H9 (cell line): ENCODE measurements at regions not wholly inside any gene's neighbourhood (a gene's known extent, or its start where the extent isn't known, plus 50 kb on each side); places are given as distances from the start of the nearest gene placed in this dataset.

Experiments
- DNase-seq: peaks from one replicate; pipeline ENCODE4 v3.0.0-alpha.2; 2017
- H2AFZ ChIP-seq: one replicate; pipeline ENCODE4 v1.6.1; 2013; ENCODE audit warnings: mild to moderate bottlenecking, low read length, control low read depth, moderate library complexity
- H2AK5ac ChIP-seq: 2 replicates; pipeline ENCODE4 v1.6.1; 2013; ENCODE audit warnings: low read length, control low read depth, mixed read lengths; ENCODE audit not compliant: insufficient read length
- H2BK120ac ChIP-seq: one replicate; pipeline ENCODE4 v1.6.1; 2013; ENCODE audit warnings: low read depth, mild to moderate bottlenecking, low read length, control low read depth, inconsistent platforms; ENCODE audit not compliant: poor library complexity, severe bottlenecking
- H2BK12ac ChIP-seq: 2 replicates; pipeline ENCODE4 v1.6.1; 2013; ENCODE audit warnings: low read length, control low read depth, mixed read lengths, low read depth; ENCODE audit not compliant: insufficient read length
- H2BK15ac ChIP-seq: 2 replicates; pipeline ENCODE4 v1.6.1; 2013; ENCODE audit warnings: low read depth, low read length, control low read depth
- H2BK20ac ChIP-seq: one replicate; pipeline ENCODE4 v1.6.1; 2013; ENCODE audit warnings: low read depth, mild to moderate bottlenecking, low read length, control low read depth, inconsistent platforms; ENCODE audit not compliant: poor library complexity, severe bottlenecking
- H2BK5ac ChIP-seq: 2 replicates; pipeline ENCODE4 v1.6.1; 2013; ENCODE audit warnings: low read length, control low read depth, mixed read lengths; ENCODE audit not compliant: insufficient read length
- H3K14ac ChIP-seq: 2 replicates; pipeline ENCODE4 v1.6.1; 2013; ENCODE audit warnings: low read length, control low read depth; ENCODE audit not compliant: insufficient read depth
- H3K18ac ChIP-seq: 2 replicates; pipeline ENCODE4 v1.6.1; 2013; ENCODE audit warnings: low read depth, mild to moderate bottlenecking, mixed read lengths, low read length, control low read depth; ENCODE audit not compliant: insufficient read length
- H3K23ac ChIP-seq: 2 replicates; pipeline ENCODE4 v1.6.1; 2013; ENCODE audit warnings: low read length, control low read depth, mixed read lengths, low read depth; ENCODE audit not compliant: insufficient read length
- H3K23me2 ChIP-seq: 2 replicates; pipeline ENCODE4 v1.6.1; 2013; ENCODE audit warnings: low read depth, mild to moderate bottlenecking, mixed read lengths, low read length, control low read depth; ENCODE audit not compliant: insufficient read length, poor library complexity, severe bottlenecking
- H3K27ac ChIP-seq: 2 replicates; pipeline ENCODE4 v1.5.1; 2013; ENCODE audit warnings: low read length, control low read depth, mixed read lengths, low read depth; ENCODE audit not compliant: insufficient read length
- H3K27me3 ChIP-seq: 2 replicates; pipeline ENCODE4 v1.6.1; 2013; ENCODE audit warnings: low read length, control low read depth, inconsistent platforms; ENCODE audit not compliant: insufficient read depth
- H3K4ac ChIP-seq: 2 replicates; pipeline ENCODE4 v1.6.1; 2013; ENCODE audit warnings: low read depth, mild to moderate bottlenecking, control low read depth, inconsistent platforms, low read length, moderate library complexity
- H3K4me1 ChIP-seq: 2 replicates; pipeline ENCODE4 v1.6.1; 2013; ENCODE audit warnings: low read length, control low read depth, inconsistent platforms; ENCODE audit not compliant: insufficient read depth
- H3K4me2 ChIP-seq: 2 replicates; pipeline ENCODE4 v1.6.1; 2013; ENCODE audit warnings: low read length, control low read depth, mixed read lengths; ENCODE audit not compliant: insufficient read length, insufficient read depth
- H3K56ac ChIP-seq: 2 replicates; pipeline ENCODE4 v1.6.1; 2013; ENCODE audit warnings: low read depth, mild to moderate bottlenecking, mixed read lengths, low read length, control low read depth; ENCODE audit not compliant: insufficient read length
- H3K79me1 ChIP-seq: 2 replicates; pipeline ENCODE4 v1.6.1; 2013; ENCODE audit warnings: low read depth, mild to moderate bottlenecking, moderate library complexity, low read length, control low read depth, inconsistent platforms; ENCODE audit not compliant: insufficient read depth, poor library complexity, severe bottlenecking
- H3K79me2 ChIP-seq: 2 replicates; pipeline ENCODE4 v1.6.1; 2013; ENCODE audit warnings: low read length, control low read depth, inconsistent platforms; ENCODE audit not compliant: insufficient read depth
- H3K9ac ChIP-seq: 2 replicates; pipeline ENCODE4 v1.6.1; 2013; ENCODE audit warnings: low read length, control low read depth, mixed read lengths; ENCODE audit not compliant: insufficient read length; ENCODE audit errors: extremely low read depth
- H3K9me3 ChIP-seq: one replicate; pipeline ENCODE4 v1.6.1; 2013; ENCODE audit warnings: low read depth, low read length, inconsistent platforms; ENCODE audit not compliant: control insufficient read depth
- H3T11ph ChIP-seq: one replicate; pipeline ENCODE4 v1.6.1; 2013; ENCODE audit warnings: mild to moderate bottlenecking, low read length, control low read depth, inconsistent platforms
- H4K20me1 ChIP-seq: one replicate; pipeline ENCODE4 v1.6.1; 2013; ENCODE audit not compliant: control insufficient read depth, insufficient read length, insufficient read depth
- H4K5ac ChIP-seq: 2 replicates; pipeline ENCODE4 v1.6.1; 2013; ENCODE audit warnings: low read depth, mild to moderate bottlenecking, mixed read lengths, low read length, control low read depth; ENCODE audit not compliant: insufficient read length
- H4K8ac ChIP-seq: replicated peaks from 2 replicates; pipeline ENCODE4 v1.6.1; 2013; ENCODE audit warnings: low read length, control low read depth, mixed read lengths, low read depth; ENCODE audit not compliant: insufficient read length
- H4K91ac ChIP-seq: 2 replicates; pipeline ENCODE4 v1.6.1; 2013; ENCODE audit warnings: low read depth, mild to moderate bottlenecking, moderate library complexity, mixed read lengths, low read length, control low read depth; ENCODE audit not compliant: insufficient read length
- H3K27ac Mint-ChIP-seq, 3 experiments: 2 replicates in 2 of 3; 3 replicates in 1 of 3; pipeline ENCODE4 v1.8.0; 2020 to 2021; ENCODE audit warnings: mixed read lengths in 3 of 3, mild to moderate bottlenecking in 1 of 3, moderate library complexity in 1 of 3
- H3K27me3 Mint-ChIP-seq: 2 replicates; pipeline ENCODE4 v1.8.0; 2021; ENCODE audit warnings: low read depth, mild to moderate bottlenecking, moderate library complexity, mixed read lengths
- H3K36me3 Mint-ChIP-seq, 3 experiments: 2 replicates in 2 of 3; 3 replicates in 1 of 3; pipeline ENCODE4 v1.8.0; 2020 to 2021; ENCODE audit warnings: low read depth in 3 of 3, mixed read lengths in 3 of 3; ENCODE audit not compliant: insufficient read depth in 1 of 3
- H3K4me1 Mint-ChIP-seq, 2 experiments: 2 replicates each; pipeline ENCODE4 v1.8.0; 2020; ENCODE audit warnings: mixed read lengths in 2 of 2
- H3K4me3 Mint-ChIP-seq, 2 experiments: 2 replicates in 1 of 2; 3 replicates in 1 of 2; pipeline ENCODE4 v1.8.0; 2020 to 2021; ENCODE audit warnings: mild to moderate bottlenecking in 2 of 2, mixed read lengths in 2 of 2, moderate library complexity in 1 of 2
- H3K9me3 Mint-ChIP-seq, 2 experiments: 2 replicates in 1 of 2; 3 replicates in 1 of 2; pipeline ENCODE4 v1.8.0; 2020; ENCODE audit warnings: mild to moderate bottlenecking in 2 of 2, mixed read lengths in 2 of 2, moderate library complexity in 1 of 2
- CTCF ChIP-seq: fragments of 200-600 bp; sonication (generic); conservative IDR thresholded peaks from 3 replicates; pipeline ENCODE4 v1.8.0; 2021; ENCODE audit warnings: antibody characterized with exemption, mild to moderate bottlenecking
- WGBS: extraction: QIAGEN DNeasy Blood & Tissue Kit; methylation state at CpG from one replicate; pipeline ENCODE4 v1.1.7; 2013; ENCODE audit warnings: missing lambda C conversion rate, low lambda C conversion rate, mixed read lengths; ENCODE audit not compliant: insufficient read length; ENCODE audit errors: extremely low coverage; 5-methylcytosine and 5-hydroxymethylcytosine counted together

DNA sequence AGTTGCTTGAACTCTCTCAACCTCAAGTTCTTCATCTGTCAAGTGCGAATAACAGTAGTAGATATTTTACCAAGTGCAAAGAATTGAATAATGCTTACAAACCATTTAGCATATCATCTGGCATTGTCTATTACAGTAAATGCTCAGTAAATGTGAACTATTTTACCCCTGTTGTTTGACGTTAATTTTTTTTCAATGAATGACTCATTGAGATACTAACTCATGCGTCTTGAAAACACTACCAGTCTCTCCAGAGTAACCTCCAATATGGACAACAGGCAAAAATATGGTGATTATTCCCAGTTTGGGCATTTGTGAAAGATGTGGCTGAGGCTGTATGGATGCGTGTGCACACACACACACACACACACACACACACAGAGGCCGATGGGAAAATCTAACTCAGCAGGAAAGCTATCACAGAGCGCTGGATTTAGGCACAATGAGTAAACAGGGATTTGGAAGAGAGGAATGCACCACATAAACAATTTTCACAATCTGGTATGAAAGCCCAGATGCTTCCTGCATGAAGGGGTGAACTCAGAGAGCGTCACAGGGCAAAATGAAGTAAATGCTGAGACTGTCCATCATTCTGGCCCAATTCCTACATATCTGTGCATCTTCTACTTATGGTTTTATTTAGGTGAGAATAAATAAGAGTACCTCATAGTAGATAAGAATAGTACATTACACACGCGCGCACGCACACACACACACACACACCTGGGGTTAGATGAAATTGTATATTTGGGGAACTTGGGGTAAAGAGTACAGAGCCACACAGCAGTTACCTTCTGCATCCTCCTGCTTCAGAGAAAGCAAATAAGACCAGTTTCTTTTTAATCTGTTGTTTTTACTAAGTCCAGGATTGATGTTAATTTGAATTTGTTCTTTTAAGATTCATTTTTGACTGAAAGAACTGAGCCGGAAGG lies 128.7 kb downstream of the PALM2AKAP2 start:
- H2BK15ac ChIP-seq: no peak overlapping the region
- no peak overlapping the region for H3K14ac ChIP-seq
- H3K4ac ChIP-seq: no peak overlapping the region
- no peaks in the 10 kb centered on the region for H4K20me1 ChIP-seq
- Mint-ChIP-seq H3K27ac (no peak overlapping the region), H3K36me3 (no peaks in the 10 kb centered on the region), H3K4me1 (peaks cover 9 to 11% of the 10 kb centered on the region in 2 experiments), H3K27me3 (no peaks in the 10 kb centered on the region; the same call in 1 of the 2 replicates), H3K4me3 (no peak overlapping the region), H3K9me3 (no peaks in the 10 kb centered on the region)
- no peaks in the 10 kb centered on the region for H3K79me1 ChIP-seq
- H3K56ac ChIP-seq: no peak overlapping the region
- H3K18ac ChIP-seq: no peak overlapping the region
- no CpG with 5 or more reads among the region's 12 CpGs for WGBS
- no peak overlapping the region for H2AK5ac ChIP-seq
- H3K23ac ChIP-seq: no peak overlapping the region
- no peaks in the 10 kb centered on the region for H3K23me2 ChIP-seq
- no peaks in the 10 kb centered on the region for H3K27me3 ChIP-seq
- peaks cover 15% of the 10 kb centered on the region for H3K4me1 ChIP-seq
- H3K79me2 ChIP-seq: no peaks in the 10 kb centered on the region
- H4K5ac ChIP-seq: no peak overlapping the region
- no peak overlapping the region for H4K91ac ChIP-seq
- H2BK20ac ChIP-seq: no peak overlapping the region
- DNase-seq: no peak
- no peak overlapping the region for H4K8ac ChIP-seq
- H3K9ac ChIP-seq: no peak overlapping the region
- H3K27ac ChIP-seq: no peak overlapping the region
- no peak overlapping the region for H3K4me2 ChIP-seq
- no peak overlapping the region for H2BK12ac ChIP-seq
- H2AFZ ChIP-seq: no peak overlapping the region
- no peak overlapping the region for H3T11ph ChIP-seq
- H3K9me3 ChIP-seq: no peaks in the 10 kb centered on the region
- H2BK120ac ChIP-seq: no peak overlapping the region
- TF ChIP-seq CTCF: no peak
- H2BK5ac ChIP-seq: no peak overlapping the region
